ENCODE measurements at regions not wholly inside any gene's neighbourhood (a gene's known extent, or its start where the extent isn't known, plus 50 kb on each side); places are given as distances from the start of the nearest gene placed in this dataset.

DNA sequence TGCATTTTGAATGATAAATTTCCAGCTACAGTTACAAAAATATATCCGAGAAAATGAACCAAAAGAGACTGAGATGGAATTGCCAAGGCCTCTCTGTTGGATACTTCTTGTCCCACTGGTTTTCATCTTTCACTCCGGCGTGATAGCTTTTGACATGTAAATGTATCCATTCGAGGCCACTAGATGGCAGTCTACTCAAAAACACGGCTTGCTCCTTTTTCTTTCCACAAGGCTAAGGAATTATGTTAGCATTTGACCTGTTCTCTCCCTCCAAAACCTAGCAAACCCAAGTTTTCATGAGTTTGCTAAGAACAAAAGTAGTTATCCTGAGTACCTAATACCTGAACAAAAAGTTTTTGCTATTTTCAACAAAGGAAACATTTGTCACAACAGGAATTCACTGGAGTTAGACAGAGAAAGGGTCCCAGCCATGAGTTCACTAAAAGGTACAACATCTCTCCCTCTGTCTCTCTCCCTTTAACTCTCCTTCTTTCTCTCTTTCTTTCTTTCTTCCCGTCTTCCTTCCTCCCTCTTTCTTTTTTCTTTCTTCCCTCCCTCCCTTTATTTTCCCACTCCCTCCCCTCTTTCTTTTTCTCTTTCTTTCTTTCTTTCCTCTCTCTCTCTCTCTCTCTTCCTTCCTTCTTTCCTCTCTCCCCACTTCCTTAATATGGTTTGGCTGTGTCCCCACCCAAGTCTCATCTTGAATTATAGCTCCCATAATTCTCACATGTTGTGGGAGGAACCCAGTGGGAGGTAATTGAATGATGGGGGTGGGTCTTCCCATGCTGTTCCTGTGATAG lies 207.9 kb upstream of the MYO3A start:
- CTCF ChIA-PET, result interaction anchor here (0.7 kb wide), 1 partner anchor 367 kb away, joined by 3 read pairs; no protein-coding TSS in a partner anchor
- POLR2A ChIA-PET (ENCODE audit: unreplicated experiment), result interaction anchor here (0.6 kb wide), 1 partner anchor 12 kb away, joined by 6 read pairs; no protein-coding TSS in a partner anchor

DNA sequence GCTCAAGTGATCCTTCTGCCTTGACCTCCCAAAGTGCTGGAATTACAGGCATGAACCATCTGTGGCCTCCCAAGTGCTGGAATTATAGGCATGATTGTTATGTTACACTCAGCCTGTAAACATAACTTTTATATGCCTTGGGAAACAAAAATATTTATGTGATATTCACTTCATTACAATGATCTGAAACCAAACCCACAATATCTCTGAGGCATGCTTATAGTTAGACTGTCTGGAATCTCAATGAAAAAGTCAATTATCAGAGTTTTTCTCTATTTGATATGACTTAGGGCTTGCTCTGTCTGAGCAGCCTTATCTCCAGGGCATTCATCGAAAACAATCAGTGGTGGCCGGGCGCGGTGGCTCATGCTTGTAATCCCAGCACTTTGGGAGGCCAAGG lies 195.3 kb upstream of the MYO3A start:
- TF ChIP-seq EZH2 (IDR thresholded peaks at IDR 0.05; ENCODE audit: low read length, unreplicated experiment), result no peak
- TF ChIP-seq, protein P1, sequence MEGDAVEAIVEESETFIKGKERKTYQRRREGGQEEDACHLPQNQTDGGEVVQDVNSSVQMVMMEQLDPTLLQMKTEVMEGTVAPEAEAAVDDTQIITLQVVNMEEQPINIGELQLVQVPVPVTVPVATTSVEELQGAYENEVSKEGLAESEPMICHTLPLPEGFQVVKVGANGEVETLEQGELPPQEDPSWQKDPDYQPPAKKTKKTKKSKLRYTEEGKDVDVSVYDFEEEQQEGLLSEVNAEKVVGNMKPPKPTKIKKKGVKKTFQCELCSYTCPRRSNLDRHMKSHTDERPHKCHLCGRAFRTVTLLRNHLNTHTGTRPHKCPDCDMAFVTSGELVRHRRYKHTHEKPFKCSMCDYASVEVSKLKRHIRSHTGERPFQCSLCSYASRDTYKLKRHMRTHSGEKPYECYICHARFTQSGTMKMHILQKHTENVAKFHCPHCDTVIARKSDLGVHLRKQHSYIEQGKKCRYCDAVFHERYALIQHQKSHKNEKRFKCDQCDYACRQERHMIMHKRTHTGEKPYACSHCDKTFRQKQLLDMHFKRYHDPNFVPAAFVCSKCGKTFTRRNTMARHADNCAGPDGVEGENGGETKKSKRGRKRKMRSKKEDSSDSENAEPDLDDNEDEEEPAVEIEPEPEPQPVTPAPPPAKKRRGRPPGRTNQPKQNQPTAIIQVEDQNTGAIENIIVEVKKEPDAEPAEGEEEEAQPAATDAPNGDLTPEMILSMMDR (conservative IDR thresholded peaks at IDR 0.05; ENCODE audit: low read depth, low read length), result no peak
- no peak for TF ChIP-seq EZH2phosphoT487 (IDR thresholded peaks at IDR 0.05; ENCODE audit: borderline replicate concordance, low read length)
- ChIA-PET CTCF (no interaction called here), POLR2A (ENCODE audit: unreplicated experiment) (no interaction called here)
- intact Hi-C loops (cut with micrococcal nuclease), result no loop called here
- Histone ChIP-seq H3K4me1 (ENCODE audit: insufficient read depth, low read length) (no peaks in the 10 kb centered on the region), H3K4me3 (ENCODE audit: low read length) (no peak overlapping the region), H3K9me3 (ENCODE audit: low read length) (no peaks in the 10 kb centered on the region), H3K27ac (ENCODE audit: low read length) (no peak overlapping the region), H3K9ac (ENCODE audit: low read length) (no peak overlapping the region), H3K9me2 (replicated peaks; ENCODE audit: low read length) (no peaks in the 10 kb centered on the region), H3K79me2 (ENCODE audit: low read length) (no peaks in the 10 kb centered on the region), H4K20me1 (ENCODE audit: low read length) (no peaks in the 10 kb centered on the region), H3K27me3 (ENCODE audit: low read length) (no peaks in the 10 kb centered on the region), H3K4me2 (ENCODE audit: low read length) (no peak overlapping the region), H3K36me3 (ENCODE audit: low read depth, low read length) (no peaks in the 10 kb centered on the region), H2AFZ (ENCODE audit: low read length) (no peak overlapping the region), H3F3A (ENCODE audit: low read length, unreplicated experiment) (no peaks in the 10 kb centered on the region)
- ATAC-seq (no peak), DNase-seq (no peak)
- no TSS peak for BruUV-seq (replicated peaks)

More for the DNA sequence above, 207.9 kb upstream of the MYO3A start:
- TF ChIP-seq, protein P1 (conservative IDR thresholded peaks at IDR 0.05; ENCODE audit: low read depth, low read length), result peak; percentile 71
- no peak for TF ChIP-seq EZH2 (IDR thresholded peaks at IDR 0.05; ENCODE audit: low read length, unreplicated experiment)
- H3K27me3 ChIP-seq (ENCODE audit: low read length), result no peaks in the 10 kb centered on the region
- no peaks in the 10 kb centered on the region for H3K9me3 ChIP-seq (ENCODE audit: low read length)
- no peaks in the 10 kb centered on the region for H3K79me2 ChIP-seq (ENCODE audit: low read length)
- H4K20me1 ChIP-seq (ENCODE audit: low read length), result no peaks in the 10 kb centered on the region
- no peaks in the 10 kb centered on the region for H3K9me2 ChIP-seq (replicated peaks; ENCODE audit: low read length)
- H3F3A ChIP-seq (ENCODE audit: low read length, unreplicated experiment), result no peaks in the 10 kb centered on the region
- no peak overlapping the region for H3K4me2 ChIP-seq (ENCODE audit: low read length)
- no peak overlapping the region for H3K27ac ChIP-seq (ENCODE audit: low read length)
- peak; percentile 46; the same call in 1 of the 2 replicates for ATAC-seq
- H3K4me1 ChIP-seq (ENCODE audit: insufficient read depth, low read length), result no peaks in the 10 kb centered on the region
- H3K4me3 ChIP-seq (ENCODE audit: low read length), result no peak overlapping the region
- DNase-seq, result peak; percentile 66
- no peak overlapping the region for H2AFZ ChIP-seq (ENCODE audit: low read length)
- intact Hi-C loops (cut with micrococcal nuclease), result no loop called here
- no TSS peak for BruUV-seq (replicated peaks)
- H3K36me3 ChIP-seq (ENCODE audit: low read depth, low read length), result no peaks in the 10 kb centered on the region
- no peak overlapping the region for H3K9ac ChIP-seq (ENCODE audit: low read length)

DNA sequence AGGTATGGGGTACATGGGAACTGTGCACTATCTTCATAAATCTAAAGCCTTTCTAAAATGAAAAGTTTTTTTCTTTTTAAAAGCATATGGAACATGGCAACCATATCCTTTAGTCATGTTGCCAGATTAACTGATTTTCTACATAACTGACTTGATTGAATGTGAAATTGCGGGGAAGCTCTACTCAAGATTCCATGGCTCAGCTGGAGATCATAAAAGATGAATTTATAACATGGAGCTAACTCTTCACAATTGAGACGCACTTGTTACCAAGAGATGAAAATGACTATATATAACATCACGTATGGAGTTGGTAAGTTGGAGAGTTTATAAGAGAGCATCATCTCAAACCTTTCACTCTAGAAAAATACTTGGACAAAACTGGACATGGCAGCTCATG lies 190.2 kb upstream of the MYO3A start:
- Histone ChIP-seq H4K20me1 (ENCODE audit: low read length) (no peaks in the 10 kb centered on the region), H3K4me3 (ENCODE audit: low read length) (no peak overlapping the region), H3K4me1 (ENCODE audit: insufficient read depth, low read length) (peaks cover 9% of the 10 kb centered on the region), H2AFZ (ENCODE audit: low read length) (no peak overlapping the region), H3K9me3 (ENCODE audit: low read length) (no peaks in the 10 kb centered on the region), H3K27me3 (ENCODE audit: low read length) (no peaks in the 10 kb centered on the region), H3K27ac (ENCODE audit: low read length) (no peak overlapping the region), H3K36me3 (ENCODE audit: low read depth, low read length) (no peaks in the 10 kb centered on the region), H3F3A (ENCODE audit: low read length, unreplicated experiment) (no peaks in the 10 kb centered on the region), H3K9me2 (replicated peaks; ENCODE audit: low read length) (no peaks in the 10 kb centered on the region), H3K4me2 (ENCODE audit: low read length) (no peak overlapping the region), H3K79me2 (ENCODE audit: low read length) (no peaks in the 10 kb centered on the region), H3K9ac (ENCODE audit: low read length) (no peak overlapping the region)
- TF ChIP-seq, protein P1 (conservative IDR thresholded peaks at IDR 0.05; ENCODE audit: low read depth, low read length), result no peak
- no peak for TF ChIP-seq EZH2 (IDR thresholded peaks at IDR 0.05; ENCODE audit: low read length, unreplicated experiment)
- TF ChIP-seq EZH2phosphoT487 (IDR thresholded peaks at IDR 0.05; ENCODE audit: borderline replicate concordance, low read length), result no peak
- ChIA-PET CTCF (no interaction called here), POLR2A (ENCODE audit: unreplicated experiment) (no interaction called here)
- BruUV-seq (replicated peaks), result no TSS peak
- intact Hi-C loops (cut with micrococcal nuclease), result no loop called here
- ATAC-seq, result no peak
- no peak for DNase-seq

Data from PC-3 (cell line).